ENCODE measurements at regions not wholly inside any gene's neighbourhood (a gene's known extent, or its start where the extent isn't known, plus 50 kb on each side); places are given as distances from the start of the nearest gene placed in this dataset.
"Not testable (repeated sequence)": the region's sequence is repeated elsewhere in the genome, so short reads cannot be mapped to it uniquely, and the experiment has no call there.

- H3K36me3 ChIP-seq, result no peaks in the 10 kb centered on the region
- no peak for DNase-seq
- H3K27me3 ChIP-seq, result no peaks in the 10 kb centered on the region
- H3K9me3 ChIP-seq, result no peaks in the 10 kb centered on the region
- H3K4me3 ChIP-seq, result no peak overlapping the region
Observed at GRCh38 chr5:120084543-120084870, 379.6 kb upstream of the PRR16 start.

GRCh38 chr5:120086081-120086480 lies 378.0 kb upstream of the PRR16 start:
- DNase-seq, result no peak
- Histone ChIP-seq H3K9me3 (no peaks in the 10 kb centered on the region), H3K36me3 (no peaks in the 10 kb centered on the region), H3K4me3 (no peak overlapping the region), H3K27me3 (no peaks in the 10 kb centered on the region)

- Histone ChIP-seq H3K4me3 (no peak overlapping the region), H3K36me3 (no peaks in the 10 kb centered on the region), H3K9me3 (no peaks in the 10 kb centered on the region), H3K27me3 (no peaks in the 10 kb centered on the region)
- DNase-seq, result no peak
Observed at GRCh38 chr5:120088412-120088811, 375.7 kb upstream of the PRR16 start.

- no peak overlapping the region for H3K4me3 ChIP-seq
- no peak for DNase-seq
- H3K27me3 ChIP-seq, result no peaks in the 10 kb centered on the region
- H3K36me3 ChIP-seq, result no peaks in the 10 kb centered on the region
- H3K9me3 ChIP-seq, result no peaks in the 10 kb centered on the region
Observed at GRCh38 chr5:120088836-120089235, 375.3 kb upstream of the PRR16 start.

GRCh38 chr5:120091376-120091948 lies 372.6 kb upstream of the PRR16 start:
- H3K4me3 ChIP-seq, result no peak overlapping the region
- H3K9me3 ChIP-seq, result no peaks in the 10 kb centered on the region
- DNase-seq, result no peak
- no peaks in the 10 kb centered on the region for H3K27me3 ChIP-seq
- no peaks in the 10 kb centered on the region for H3K36me3 ChIP-seq

GRCh38 chr5:120092649-120093048 lies 371.5 kb upstream of the PRR16 start:
- no peaks in the 10 kb centered on the region for H3K27me3 ChIP-seq
- no peaks in the 10 kb centered on the region for H3K9me3 ChIP-seq
- no peaks in the 10 kb centered on the region for H3K36me3 ChIP-seq
- no peak overlapping the region for H3K4me3 ChIP-seq
- DNase-seq, result no peak

- Histone ChIP-seq H3K27me3 (no peaks in the 10 kb centered on the region), H3K36me3 (no peaks in the 10 kb centered on the region), H3K4me3 (no peak overlapping the region), H3K9me3 (no peaks in the 10 kb centered on the region)
- no peak for DNase-seq
Observed at GRCh38 chr5:120093178-120093577, 370.9 kb upstream of the PRR16 start.

- Histone ChIP-seq H3K4me3 (no peak overlapping the region), H3K9me3 (no peaks in the 10 kb centered on the region), H3K36me3 (no peaks in the 10 kb centered on the region), H3K27me3 (no peaks in the 10 kb centered on the region)
- DNase-seq, result no peak
Observed at GRCh38 chr5:120096413-120096812, 367.7 kb upstream of the PRR16 start.

GRCh38 chr5:120098426-120098825 lies 365.7 kb upstream of the PRR16 start:
- H3K27me3 ChIP-seq, result no peaks in the 10 kb centered on the region
- H3K36me3 ChIP-seq, result no peaks in the 10 kb centered on the region
- H3K9me3 ChIP-seq, result no peaks in the 10 kb centered on the region
- H3K4me3 ChIP-seq, result no peak overlapping the region
- DNase-seq, result no peak

GRCh38 chr5:120098902-120099535 lies 365.1 kb upstream of the PRR16 start:
- no peaks in the 10 kb centered on the region for H3K36me3 ChIP-seq
- H3K27me3 ChIP-seq, result no peaks in the 10 kb centered on the region
- no peak for DNase-seq

GRCh38 chr5:120101771-120102170 lies 362.3 kb upstream of the PRR16 start:
- no peak for DNase-seq
- Histone ChIP-seq H3K9me3 (no peaks in the 10 kb centered on the region), H3K36me3 (no peaks in the 10 kb centered on the region), H3K27me3 (no peaks in the 10 kb centered on the region), H3K4me3 (no peak overlapping the region)

More at GRCh38 chr5:120098902-120099535, 365.1 kb upstream of the PRR16 start:
- Histone ChIP-seq H3K9me3 (no peaks in the 10 kb centered on the region), H3K4me3 (no peak overlapping the region)

GRCh38 chr5:120103495-120103894 lies 360.6 kb upstream of the PRR16 start:
- no peaks in the 10 kb centered on the region for H3K27me3 ChIP-seq
- no peak for DNase-seq
- no peaks in the 10 kb centered on the region for H3K9me3 ChIP-seq
- no peak overlapping the region for H3K4me3 ChIP-seq
- no peaks in the 10 kb centered on the region for H3K36me3 ChIP-seq

- H3K36me3 ChIP-seq, result no peaks in the 10 kb centered on the region
- H3K4me3 ChIP-seq, result no peak overlapping the region
- H3K9me3 ChIP-seq, result no peaks in the 10 kb centered on the region
- no peak for DNase-seq
- no peaks in the 10 kb centered on the region for H3K27me3 ChIP-seq
Observed at GRCh38 chr5:120106912-120107525, 357.1 kb upstream of the PRR16 start.

- DNase-seq, result no peak
- Histone ChIP-seq H3K27me3 (no peaks in the 10 kb centered on the region), H3K36me3 (no peaks in the 10 kb centered on the region), H3K9me3 (no peaks in the 10 kb centered on the region), H3K4me3 (no peak overlapping the region)
Observed at GRCh38 chr5:120108586-120109248, 355.4 kb upstream of the PRR16 start.

- Histone ChIP-seq H3K27me3 (no peaks in the 10 kb centered on the region), H3K4me3 (no peak overlapping the region)
- no peak for DNase-seq
Observed at GRCh38 chr5:120122703-120123102, 341.4 kb upstream of the PRR16 start.

GRCh38 chr5:120124031-120124430 lies 340.1 kb upstream of the PRR16 start:
- H3K9me3 ChIP-seq, result no peaks in the 10 kb centered on the region
- H3K4me3 ChIP-seq, result no peak overlapping the region
- no peak for DNase-seq
- H3K36me3 ChIP-seq, result no peaks in the 10 kb centered on the region
- H3K27me3 ChIP-seq, result no peaks in the 10 kb centered on the region

More at GRCh38 chr5:120122703-120123102, 341.4 kb upstream of the PRR16 start:
- Histone ChIP-seq H3K9me3 (no peaks in the 10 kb centered on the region), H3K36me3 (no peaks in the 10 kb centered on the region)

- Histone ChIP-seq H3K27me3 (no peaks in the 10 kb centered on the region), H3K36me3 (no peaks in the 10 kb centered on the region), H3K9me3 (no peaks in the 10 kb centered on the region), H3K4me3 (no peak overlapping the region)
- no peak for DNase-seq
Observed at GRCh38 chr5:120124961-120125360, 339.1 kb upstream of the PRR16 start.

- not testable (repeated sequence) for DNase-seq, H3K9me3 ChIP-seq, H3K4me3 ChIP-seq, H3K27me3 ChIP-seq, H3K36me3 ChIP-seq
Observed at GRCh38 chr5:120132347-120132746, 331.8 kb upstream of the PRR16 start.

All from MG63 (cell line).